ENCODE measurements at regions not wholly inside any gene's neighbourhood (a gene's known extent, or its start where the extent isn't known, plus 50 kb on each side); places are given as distances from the start of the nearest gene placed in this dataset.

DNA sequence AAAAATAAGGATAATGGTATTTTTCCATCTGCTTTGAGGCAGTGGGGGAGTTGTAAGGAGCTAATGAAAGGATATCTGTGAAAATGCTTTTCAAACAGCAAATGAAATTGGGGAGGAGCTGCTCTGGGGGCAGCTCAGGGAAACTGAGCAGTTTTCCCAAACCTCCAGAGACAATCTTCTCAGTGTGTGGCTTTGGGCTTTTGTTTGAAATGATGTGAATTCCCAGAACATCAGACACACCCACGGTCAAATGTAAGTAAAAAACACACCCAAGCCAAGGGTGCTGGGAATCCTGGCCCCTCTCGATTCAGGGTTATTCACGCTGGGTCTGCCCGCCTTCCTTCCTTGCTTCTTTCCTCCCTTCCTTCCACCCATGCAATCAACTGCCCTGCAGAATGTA lies 512.6 kb downstream of the BNC2 start:
- TF ChIP-seq, protein P1, sequence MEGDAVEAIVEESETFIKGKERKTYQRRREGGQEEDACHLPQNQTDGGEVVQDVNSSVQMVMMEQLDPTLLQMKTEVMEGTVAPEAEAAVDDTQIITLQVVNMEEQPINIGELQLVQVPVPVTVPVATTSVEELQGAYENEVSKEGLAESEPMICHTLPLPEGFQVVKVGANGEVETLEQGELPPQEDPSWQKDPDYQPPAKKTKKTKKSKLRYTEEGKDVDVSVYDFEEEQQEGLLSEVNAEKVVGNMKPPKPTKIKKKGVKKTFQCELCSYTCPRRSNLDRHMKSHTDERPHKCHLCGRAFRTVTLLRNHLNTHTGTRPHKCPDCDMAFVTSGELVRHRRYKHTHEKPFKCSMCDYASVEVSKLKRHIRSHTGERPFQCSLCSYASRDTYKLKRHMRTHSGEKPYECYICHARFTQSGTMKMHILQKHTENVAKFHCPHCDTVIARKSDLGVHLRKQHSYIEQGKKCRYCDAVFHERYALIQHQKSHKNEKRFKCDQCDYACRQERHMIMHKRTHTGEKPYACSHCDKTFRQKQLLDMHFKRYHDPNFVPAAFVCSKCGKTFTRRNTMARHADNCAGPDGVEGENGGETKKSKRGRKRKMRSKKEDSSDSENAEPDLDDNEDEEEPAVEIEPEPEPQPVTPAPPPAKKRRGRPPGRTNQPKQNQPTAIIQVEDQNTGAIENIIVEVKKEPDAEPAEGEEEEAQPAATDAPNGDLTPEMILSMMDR (IDR thresholded peaks at IDR 0.05; ENCODE audit: borderline replicate concordance, extremely low read depth, low read length, poor library complexity, severe bottlenecking): no peak
- TF ChIP-seq EZH2 (IDR thresholded peaks at IDR 0.05; ENCODE audit: borderline replicate concordance, low read depth, low read length, severe bottlenecking): no peak

All from DND-41 (cell line).